ENCODE measurements at regions not wholly inside any gene's neighbourhood (a gene's known extent, or its start where the extent isn't known, plus 50 kb on each side); places are given as distances from the start of the nearest gene placed in this dataset.

- DNase-seq, result no peak
These were observed 94.5 kb upstream of the FOXP4 start for GRCh38 chr6:41451515-41452163.

- no peak for DNase-seq
These were observed 93.4 kb upstream of the FOXP4 start for GRCh38 chr6:41452763-41453162.

- DNase-seq, result no peak
These were observed 92.9 kb upstream of the FOXP4 start for GRCh38 chr6:41453244-41453643.

DNA sequence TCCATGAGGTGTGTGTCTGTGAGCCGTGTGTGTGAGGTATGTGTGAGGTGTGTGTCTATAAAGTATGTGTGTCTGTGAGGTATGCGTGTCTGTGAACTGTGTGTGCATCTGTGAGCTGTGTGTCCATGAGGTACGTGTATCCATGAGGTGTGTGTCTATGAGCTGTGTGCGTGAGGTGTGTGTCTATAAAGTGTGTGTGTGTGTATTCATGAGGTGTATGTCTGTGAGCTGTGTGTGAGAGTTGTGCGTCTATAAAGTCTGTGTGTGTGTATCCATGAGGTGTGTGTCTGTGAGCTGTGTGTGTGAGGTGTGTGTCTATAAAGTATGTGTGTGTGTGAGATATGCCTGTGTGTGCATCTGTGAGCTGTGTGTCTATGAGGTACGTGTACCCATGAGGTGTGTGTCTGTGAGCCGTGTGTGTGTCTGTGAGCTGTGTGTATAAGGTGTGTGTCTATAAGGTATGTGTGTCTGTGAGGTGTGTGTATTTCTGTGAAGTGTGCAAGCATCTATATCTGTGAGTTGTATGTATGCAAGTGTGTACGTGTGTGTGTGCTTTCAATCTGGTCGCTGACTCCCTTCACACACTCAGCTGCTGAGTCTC lies 91.9 kb upstream of the FOXP4 start:
- DNase-seq, result no peak

GRCh38 chr6:41455410-41455809 lies 90.8 kb upstream of the FOXP4 start:
- no peak for DNase-seq

DNA sequence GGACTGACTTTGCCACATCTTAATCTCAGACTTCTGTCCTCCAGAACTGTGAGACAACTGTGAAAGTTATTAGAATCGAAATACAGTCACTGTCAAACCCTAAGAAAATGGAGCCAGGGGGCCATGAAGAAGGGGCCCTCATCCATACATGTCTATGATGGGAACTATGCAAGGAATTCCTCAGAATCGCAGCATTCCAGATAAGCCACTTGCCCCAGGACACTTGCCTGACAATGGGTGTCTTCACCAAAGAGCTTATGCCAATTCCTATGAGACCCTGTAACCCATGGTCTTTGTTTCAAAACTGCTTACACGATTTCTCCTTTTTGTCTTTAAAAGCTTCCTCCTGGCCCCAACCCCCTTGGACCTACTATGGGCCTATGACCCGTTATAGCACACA lies 90.4 kb upstream of the FOXP4 start:
- no peak for DNase-seq

- DNase-seq, result no peak
These were observed 88.9 kb upstream of the FOXP4 start for GRCh38 chr6:41457303-41457670.

DNA sequence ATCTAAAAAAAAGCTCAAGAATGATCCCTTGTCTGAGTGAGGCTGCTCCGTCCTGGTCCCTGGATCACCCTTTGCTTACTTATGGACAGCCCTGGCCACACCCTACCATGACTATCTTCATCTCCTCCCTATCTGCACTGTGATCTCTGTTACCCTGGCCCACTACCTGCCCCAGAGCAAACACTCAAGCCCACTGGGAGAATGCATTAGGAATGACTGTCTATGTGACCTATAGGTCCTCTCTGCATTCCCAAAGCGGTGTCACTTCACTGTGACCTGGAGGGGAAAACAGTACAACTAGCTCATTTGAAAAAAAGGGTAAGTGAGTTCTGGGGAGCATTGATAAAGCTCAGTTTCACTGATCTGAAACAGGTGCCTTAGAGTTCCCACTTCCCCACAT lies 86.4 kb upstream of the FOXP4 start:
- DNase-seq, result no peak

DNA sequence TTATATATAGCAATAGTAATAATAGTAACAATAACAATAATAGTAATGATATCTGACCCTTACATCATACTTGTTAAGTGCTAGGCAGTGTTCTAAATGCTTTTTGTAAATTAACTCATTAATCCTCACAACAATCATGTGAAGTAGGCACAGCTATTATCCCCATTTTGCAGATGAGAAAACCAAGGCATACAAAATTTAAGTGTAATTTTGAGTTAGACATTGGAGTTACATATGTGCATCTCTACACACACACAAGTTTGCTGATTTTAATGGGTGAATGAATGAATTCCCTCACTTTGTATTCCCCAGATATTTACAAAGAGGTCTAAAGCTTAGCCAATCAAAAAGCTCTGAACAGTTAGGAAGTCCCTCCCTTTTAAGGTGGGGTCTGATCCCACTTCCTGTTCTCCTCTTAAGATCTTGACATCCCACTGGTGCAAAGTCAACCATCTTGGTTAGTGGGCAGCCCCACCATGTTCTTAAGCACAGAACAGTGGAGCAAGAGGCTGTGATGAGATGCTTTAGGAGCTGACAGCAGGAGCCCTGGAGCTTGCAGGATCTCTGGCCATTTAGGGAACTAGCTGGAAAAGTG lies 85.3 kb upstream of the FOXP4 start:
- no peak for DNase-seq

DNA sequence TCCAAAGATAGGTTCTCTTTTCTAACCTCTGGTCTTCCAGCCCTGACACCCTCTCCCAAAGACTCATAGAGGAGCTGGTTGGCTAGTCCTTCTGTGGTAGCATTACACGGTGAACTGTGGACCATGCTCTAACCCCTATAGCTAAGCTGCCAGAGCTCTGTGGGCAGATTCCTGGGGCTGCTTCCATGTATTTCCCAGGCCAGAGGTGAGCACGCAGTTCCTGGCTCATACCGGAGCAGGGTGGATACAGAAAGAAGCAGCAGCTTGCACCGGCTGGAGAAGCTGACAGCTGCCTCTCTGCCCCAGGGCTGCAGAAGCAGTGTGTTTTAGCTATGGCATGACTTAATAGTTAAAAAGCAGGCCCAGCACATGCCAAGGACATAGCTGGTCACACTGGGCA lies 84.1 kb upstream of the FOXP4 start:
- no peak for DNase-seq

DNA sequence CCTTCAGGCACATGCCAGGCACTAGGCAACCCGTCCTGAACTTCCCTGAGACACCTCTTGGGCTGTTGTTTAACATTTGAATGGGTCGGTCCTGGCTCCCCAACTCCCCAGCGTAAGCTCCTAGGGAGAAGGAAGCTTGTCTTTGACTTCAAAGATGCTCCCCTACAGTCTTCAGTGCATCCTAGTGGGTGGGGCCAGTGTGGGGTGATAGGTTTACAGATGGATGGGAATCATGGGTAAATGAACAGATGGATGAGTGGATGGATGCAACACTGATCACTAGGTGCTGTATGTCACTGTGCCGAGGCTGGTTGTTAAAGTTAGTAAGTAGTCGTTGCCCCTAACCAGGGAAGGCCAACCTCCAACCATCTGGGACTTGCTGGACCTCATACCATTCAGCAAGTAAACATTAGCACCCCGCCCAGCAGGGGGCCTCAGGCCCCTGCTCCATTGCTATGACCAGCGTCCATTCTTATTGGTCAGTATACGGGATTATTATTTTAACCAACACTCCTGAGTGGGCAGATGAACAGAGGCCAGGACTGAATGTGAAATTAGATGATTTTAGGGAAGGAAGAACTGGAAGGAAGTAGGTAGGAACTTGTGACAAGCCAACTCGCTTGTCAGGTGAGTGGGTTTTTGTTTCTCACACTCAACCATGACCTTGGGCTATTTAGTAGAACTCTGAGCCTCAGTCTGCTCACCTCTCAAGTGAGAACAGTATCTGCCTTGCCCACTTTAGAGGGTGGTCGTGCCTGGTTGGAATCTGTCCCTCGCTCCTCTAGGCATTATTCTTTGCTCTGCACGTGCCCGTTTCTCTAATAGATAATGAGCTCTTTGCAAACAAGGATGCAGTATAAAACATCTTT lies 82.9 kb upstream of the FOXP4 start:
- DNase-seq, result no peak

GRCh38 chr6:41464019-41464418 lies 82.2 kb upstream of the FOXP4 start:
- no peak for DNase-seq

- no peak for DNase-seq
These were observed 81.7 kb upstream of the FOXP4 start for GRCh38 chr6:41464481-41464880.

- DNase-seq, result no peak
These were observed 79.7 kb upstream of the FOXP4 start for GRCh38 chr6:41466437-41466990.

GRCh38 chr6:41467061-41467460 lies 79.1 kb upstream of the FOXP4 start:
- no peak for DNase-seq

- DNase-seq, result no peak
These were observed 78.4 kb upstream of the FOXP4 start for GRCh38 chr6:41467627-41468404.

DNA sequence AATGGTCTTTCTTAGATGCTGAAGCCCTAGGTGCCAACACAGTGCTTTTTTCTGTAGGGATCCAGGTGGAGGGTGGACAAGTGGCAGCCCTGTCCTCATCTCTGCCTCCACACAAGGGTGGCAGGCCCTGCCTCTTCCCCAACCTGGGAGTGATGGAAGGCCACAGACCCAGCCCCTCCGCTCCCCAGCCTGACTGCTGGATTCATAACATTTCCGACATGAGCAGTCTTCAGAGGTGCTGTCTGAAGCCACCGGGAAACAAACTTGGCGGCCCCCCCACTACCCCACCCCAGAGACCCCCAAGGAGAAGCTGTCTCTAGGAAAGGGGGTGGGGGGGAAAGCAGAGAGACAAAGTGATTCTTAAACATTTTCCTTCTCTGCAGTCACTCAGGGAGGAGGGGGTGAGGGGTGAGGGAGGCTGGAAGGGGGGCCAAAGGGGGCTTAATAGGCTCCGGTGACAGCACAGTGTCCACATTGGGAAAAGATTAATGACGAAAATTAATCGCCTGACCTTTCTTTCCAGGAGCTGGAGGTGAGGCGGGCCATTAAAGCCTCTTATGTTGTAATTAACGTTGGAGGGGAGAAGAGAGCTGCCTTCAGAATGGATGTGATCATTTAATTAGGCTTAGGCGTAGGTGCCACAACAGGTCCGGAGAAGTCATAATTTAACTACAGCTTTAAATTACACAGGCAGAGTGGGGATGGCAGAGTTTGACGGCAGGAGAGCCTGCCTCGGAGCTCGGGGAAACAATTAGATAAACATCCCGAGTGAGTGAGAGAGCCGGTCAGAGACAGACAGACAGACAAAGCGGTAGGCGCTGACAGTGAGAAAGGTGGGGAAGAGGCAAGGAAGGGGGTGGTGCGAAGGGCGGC lies 76.8 kb upstream of the FOXP4 start:
- DNase-seq, result no peak

DNA sequence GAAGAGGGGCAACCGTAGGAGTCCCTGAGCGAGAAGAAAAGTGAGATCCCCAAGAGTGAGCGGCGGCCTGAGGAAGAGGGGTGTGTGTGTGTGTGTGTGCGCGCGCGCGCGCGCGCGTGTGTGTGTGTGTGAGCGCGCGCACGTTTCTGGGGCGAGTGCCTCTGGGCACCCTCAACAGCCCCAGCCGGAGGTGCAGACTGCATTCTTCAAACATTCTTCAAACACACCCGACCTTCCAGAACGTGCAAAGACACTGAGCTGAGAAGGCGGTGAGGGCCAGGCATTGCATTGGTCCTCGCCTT lies 76.2 kb upstream of the FOXP4 start:
- DNase-seq, result no peak

- DNase-seq, result no peak
These were observed 75.7 kb upstream of the FOXP4 start for GRCh38 chr6:41470331-41471063.

GRCh38 chr6:41471064-41471895 lies 74.9 kb upstream of the FOXP4 start:
- DNase-seq, result no peak
